ENCODE measurements at regions not wholly inside any gene's neighbourhood (a gene's known extent, or its start where the extent isn't known, plus 50 kb on each side); places are given as distances from the start of the nearest gene placed in this dataset.

DNA sequence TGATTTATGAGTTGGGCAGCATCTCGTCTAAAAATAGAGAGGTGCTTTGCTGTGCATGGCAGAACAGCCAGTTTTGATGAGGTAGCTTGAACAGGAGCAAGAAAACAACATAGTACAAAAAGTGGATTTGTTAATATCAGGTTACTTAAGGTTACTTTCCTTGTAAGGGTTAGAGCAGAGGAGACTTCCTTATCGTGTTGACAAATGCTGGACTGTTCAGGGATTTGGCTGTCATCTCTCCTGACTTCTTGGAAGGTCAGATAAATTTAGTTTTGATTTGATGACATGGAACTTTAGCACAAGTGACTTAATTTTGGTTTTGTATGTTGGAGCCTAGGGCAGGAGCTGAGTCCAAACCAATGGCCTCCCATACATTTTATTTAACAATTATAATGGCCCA, 163.9 kb upstream of the ELAC2 start:
- Histone ChIP-seq H3K27me3 (no peaks in the 10 kb centered on the region), H3K27ac (no peak overlapping the region), H3K36me3 (no peaks in the 10 kb centered on the region), H3K4me3 (no peak overlapping the region), H3K9me3 (no peaks in the 10 kb centered on the region), H3K4me1 (ENCODE audit: insufficient read depth) (no peaks in the 10 kb centered on the region)
- intact Hi-C loops (cut with DNase I) = no loop called here
- no peak for TF ChIP-seq POLR2A (IDR thresholded peaks at IDR 0.05)
- TF ChIP-seq EP300 (IDR thresholded peaks at IDR 0.05) = no peak
- TF ChIP-seq, protein P1, sequence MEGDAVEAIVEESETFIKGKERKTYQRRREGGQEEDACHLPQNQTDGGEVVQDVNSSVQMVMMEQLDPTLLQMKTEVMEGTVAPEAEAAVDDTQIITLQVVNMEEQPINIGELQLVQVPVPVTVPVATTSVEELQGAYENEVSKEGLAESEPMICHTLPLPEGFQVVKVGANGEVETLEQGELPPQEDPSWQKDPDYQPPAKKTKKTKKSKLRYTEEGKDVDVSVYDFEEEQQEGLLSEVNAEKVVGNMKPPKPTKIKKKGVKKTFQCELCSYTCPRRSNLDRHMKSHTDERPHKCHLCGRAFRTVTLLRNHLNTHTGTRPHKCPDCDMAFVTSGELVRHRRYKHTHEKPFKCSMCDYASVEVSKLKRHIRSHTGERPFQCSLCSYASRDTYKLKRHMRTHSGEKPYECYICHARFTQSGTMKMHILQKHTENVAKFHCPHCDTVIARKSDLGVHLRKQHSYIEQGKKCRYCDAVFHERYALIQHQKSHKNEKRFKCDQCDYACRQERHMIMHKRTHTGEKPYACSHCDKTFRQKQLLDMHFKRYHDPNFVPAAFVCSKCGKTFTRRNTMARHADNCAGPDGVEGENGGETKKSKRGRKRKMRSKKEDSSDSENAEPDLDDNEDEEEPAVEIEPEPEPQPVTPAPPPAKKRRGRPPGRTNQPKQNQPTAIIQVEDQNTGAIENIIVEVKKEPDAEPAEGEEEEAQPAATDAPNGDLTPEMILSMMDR (IDR thresholded peaks at IDR 0.05) = no peak
- WGBS, 3 donors = 48 to 59% (median 53%) methylated on average over 2 of the region's 2 CpGs
- DNase-seq = no peak

DNA sequence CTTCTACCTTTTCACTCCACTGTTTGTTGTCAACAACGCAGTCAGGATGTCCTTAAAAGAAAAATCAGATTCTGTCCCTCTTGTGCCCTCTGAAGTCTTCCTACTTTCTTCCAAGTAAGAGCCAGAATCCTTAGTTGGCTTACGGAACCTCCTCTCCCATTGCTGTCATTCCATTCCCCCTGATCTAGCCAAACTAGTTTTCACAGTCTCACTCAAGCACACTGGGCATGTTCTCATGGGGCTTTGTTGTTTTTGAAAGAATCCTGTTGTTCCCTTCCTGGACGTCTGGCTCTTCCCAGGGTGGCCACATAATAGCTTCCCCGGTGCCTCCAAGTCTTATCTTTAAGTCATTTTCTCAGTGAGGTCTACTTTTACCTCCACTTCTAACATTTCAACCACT, 158.6 kb upstream of the ELAC2 start:
- H3K27ac ChIP-seq = no peak overlapping the region
- intact Hi-C loops (cut with DNase I) = no loop called here

DNA sequence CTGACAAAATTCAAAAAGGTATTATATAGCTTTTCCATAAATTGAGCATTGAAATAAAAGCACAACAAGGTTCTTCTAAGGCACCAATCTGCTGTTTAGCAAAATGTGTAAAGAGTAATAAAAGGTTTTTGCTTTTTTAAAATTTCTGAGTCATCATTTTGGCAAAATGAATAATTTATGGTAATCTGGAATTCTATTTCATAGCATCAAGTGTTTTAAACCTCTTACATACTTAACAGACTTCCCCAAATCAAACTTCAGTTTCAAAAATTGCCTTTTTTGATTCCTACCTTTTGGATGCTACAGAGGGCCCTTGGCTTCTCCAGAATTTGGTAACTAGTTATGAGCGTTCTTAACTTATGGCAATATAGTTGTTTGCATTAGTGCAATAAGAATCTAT, 154.0 kb upstream of the ELAC2 start:
- Histone ChIP-seq H3K4me1 (ENCODE audit: insufficient read depth) (no peaks in the 10 kb centered on the region), H3K4me3 (no peak overlapping the region), H3K27ac (no peak overlapping the region), H3K9me3 (peaks cover 0 to 2% of the 10 kb centered on the region in 2 donors), H3K27me3 (no peaks in the 10 kb centered on the region), H3K36me3 (no peaks in the 10 kb centered on the region)
- TF ChIP-seq, protein P1 (IDR thresholded peaks at IDR 0.05) = no peak
- no peak for TF ChIP-seq EP300 (IDR thresholded peaks at IDR 0.05)
- no peak for TF ChIP-seq POLR2A (IDR thresholded peaks at IDR 0.05)
- WGBS, 3 donors = 76 to 91% (median 89%) methylated on average over 1 of the region's 1 CpG
- intact Hi-C loops (cut with DNase I) = no loop called here
- DNase-seq = no peak

More for the DNA sequence above, 158.6 kb upstream of the ELAC2 start:
- TF ChIP-seq POLR2A (IDR thresholded peaks at IDR 0.05) = no peak
- TF ChIP-seq EP300 (IDR thresholded peaks at IDR 0.05) = no peak
- TF ChIP-seq, protein P1 (IDR thresholded peaks at IDR 0.05) = no peak
- Histone ChIP-seq H3K9me3 (peaks cover 0 to 2% of the 10 kb centered on the region in 2 donors), H3K4me1 (ENCODE audit: insufficient read depth) (no peaks in the 10 kb centered on the region), H3K36me3 (no peaks in the 10 kb centered on the region), H3K27me3 (no peaks in the 10 kb centered on the region), H3K4me3 (no peak overlapping the region)
- WGBS, 3 donors = 44 to 62% (median 55%) methylated on average over 4 of the region's 4 CpGs
- DNase-seq = no peak

DNA sequence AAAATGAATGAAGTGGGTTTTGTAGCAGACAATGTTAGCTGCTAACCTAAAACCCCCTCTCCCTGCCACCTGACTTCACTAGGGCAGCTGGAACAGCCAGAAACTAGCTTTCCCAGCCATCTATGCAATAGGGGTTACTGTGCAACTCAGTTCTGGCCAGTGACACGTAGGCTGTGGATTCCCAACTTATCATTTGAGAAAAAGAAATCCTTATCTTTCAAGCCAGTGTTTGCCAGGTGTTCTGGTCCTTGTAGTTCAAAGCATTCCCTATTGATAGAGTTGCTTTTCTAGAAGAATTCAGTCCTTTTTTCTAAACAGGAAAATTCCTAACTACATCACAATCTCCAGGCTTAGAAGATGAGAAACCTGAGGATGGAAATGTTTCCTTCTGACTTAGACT, 144.5 kb upstream of the ELAC2 start:
- Histone ChIP-seq H3K27me3 (no peaks in the 10 kb centered on the region), H3K36me3 (no peaks in the 10 kb centered on the region), H3K4me3 (no peak overlapping the region), H3K9me3 (no peaks in the 10 kb centered on the region), H3K27ac (no peak overlapping the region), H3K4me1 (ENCODE audit: insufficient read depth) (no peaks in the 10 kb centered on the region)
- 36 to 50% (median 48%) methylated on average over 1 of the region's 1 CpG for WGBS, 3 donors
- TF ChIP-seq, protein P1 (IDR thresholded peaks at IDR 0.05) = no peak
- TF ChIP-seq POLR2A (IDR thresholded peaks at IDR 0.05) = no peak
- no peak for DNase-seq
- intact Hi-C loops (cut with DNase I) = no loop called here

DNA sequence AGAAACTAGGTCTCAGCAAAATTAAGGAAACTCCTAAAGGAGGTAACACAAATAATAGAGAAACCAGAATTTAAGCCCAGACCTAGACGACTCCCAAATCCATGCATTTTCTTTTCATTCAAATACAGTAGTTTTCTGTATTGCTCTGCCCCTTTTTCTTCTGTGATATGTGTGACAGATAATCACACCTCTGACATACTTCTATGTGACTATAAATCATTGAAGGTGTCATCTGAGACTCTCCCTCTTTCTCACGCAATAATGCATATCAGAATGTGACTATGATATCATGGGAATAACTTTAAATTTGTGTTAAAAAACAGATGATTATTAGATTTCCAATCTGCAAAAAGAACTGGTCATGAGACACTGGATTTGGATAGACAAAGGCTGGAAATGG, 143.0 kb upstream of the ELAC2 start:
- intact Hi-C loops (cut with DNase I) = no loop called here
- Histone ChIP-seq H3K27ac (no peak overlapping the region), H3K4me3 (no peak overlapping the region), H3K4me1 (ENCODE audit: insufficient read depth) (no peaks in the 10 kb centered on the region), H3K27me3 (no peaks in the 10 kb centered on the region), H3K36me3 (no peaks in the 10 kb centered on the region), H3K9me3 (no peaks in the 10 kb centered on the region)
- WGBS, 3 donors = 64 to 77% (median 75%) methylated on average over 2 of the region's 2 CpGs
- DNase-seq = no peak
- TF ChIP-seq, protein P1 (IDR thresholded peaks at IDR 0.05) = no peak
- no peak for TF ChIP-seq EP300 (IDR thresholded peaks at IDR 0.05)
- no peak for TF ChIP-seq POLR2A (IDR thresholded peaks at IDR 0.05)
